ENCODE measurements at regions not wholly inside any gene's neighbourhood (a gene's known extent, or its start where the extent isn't known, plus 50 kb on each side); places are given as distances from the start of the nearest gene placed in this dataset.

GRCh38 chr11:71065841-71066240 lies 186.5 kb downstream of the SHANK2 start:
- Histone ChIP-seq H3K27me3 (ENCODE audit: control insufficient read depth, low read length) (no peaks in the 10 kb centered on the region), H3K79me2 (ENCODE audit: control insufficient read depth, low read length) (no peaks in the 10 kb centered on the region), H3K9me2 (replicated peaks; ENCODE audit: control insufficient read depth, low read length) (no peaks in the 10 kb centered on the region), H3K4me3 (ENCODE audit: low read length) (no peak overlapping the region), H3K9me3 (ENCODE audit: control insufficient read depth, insufficient read depth, low read length) (peaks cover 4% of the 10 kb centered on the region; the same call in 1 of the 2 replicates), H4K20me1 (ENCODE audit: control insufficient read depth, insufficient read depth, low read depth, low read length) (no peaks in the 10 kb centered on the region), H3K4me1 (ENCODE audit: control insufficient read depth, low read length) (no peaks in the 10 kb centered on the region), H3F3A (ENCODE audit: control insufficient read depth, insufficient read depth) (no peaks in the 10 kb centered on the region), H3K4me2 (ENCODE audit: low read length) (no peak overlapping the region), H3K27ac (ENCODE audit: low read depth, low read length) (no peak overlapping the region), H3K36me3 (ENCODE audit: control insufficient read depth, low read length) (no peaks in the 10 kb centered on the region)
- no peak for TF ChIP-seq CTCF (IDR thresholded peaks at IDR 0.05; ENCODE audit: low read depth, low read length, poor library complexity, severe bottlenecking)
- TF ChIP-seq EZH2phosphoT487 (IDR thresholded peaks at IDR 0.05; ENCODE audit: borderline replicate concordance, low read length) = no peak

- Histone ChIP-seq H3K36me3 (ENCODE audit: control insufficient read depth, low read length) (no peaks in the 10 kb centered on the region), H4K20me1 (ENCODE audit: control insufficient read depth, insufficient read depth, low read depth, low read length) (no peaks in the 10 kb centered on the region), H3F3A (ENCODE audit: control insufficient read depth, insufficient read depth) (no peaks in the 10 kb centered on the region), H3K9me2 (replicated peaks; ENCODE audit: control insufficient read depth, low read length) (no peaks in the 10 kb centered on the region), H3K9me3 (ENCODE audit: control insufficient read depth, insufficient read depth, low read length) (peaks cover 4% of the 10 kb centered on the region; the same call in 1 of the 2 replicates), H3K4me3 (ENCODE audit: low read length) (no peak overlapping the region), H3K27ac (ENCODE audit: low read depth, low read length) (no peak overlapping the region), H3K4me1 (ENCODE audit: control insufficient read depth, low read length) (no peaks in the 10 kb centered on the region), H3K4me2 (ENCODE audit: low read length) (no peak overlapping the region), H3K27me3 (ENCODE audit: control insufficient read depth, low read length) (no peaks in the 10 kb centered on the region), H3K79me2 (ENCODE audit: control insufficient read depth, low read length) (no peaks in the 10 kb centered on the region)
- no peak for TF ChIP-seq EZH2phosphoT487 (IDR thresholded peaks at IDR 0.05; ENCODE audit: borderline replicate concordance, low read length)
- TF ChIP-seq CTCF (IDR thresholded peaks at IDR 0.05; ENCODE audit: low read depth, low read length, poor library complexity, severe bottlenecking) = no peak
Observed at GRCh38 chr11:71064702-71065515, 187.5 kb downstream of the SHANK2 start.

GRCh38 chr11:71064183-71064582 lies 188.2 kb downstream of the SHANK2 start:
- Histone ChIP-seq H3K36me3 (ENCODE audit: control insufficient read depth, low read length) (no peaks in the 10 kb centered on the region), H3K27ac (ENCODE audit: low read depth, low read length) (no peak overlapping the region), H3K9me2 (replicated peaks; ENCODE audit: control insufficient read depth, low read length) (no peaks in the 10 kb centered on the region), H3K9me3 (ENCODE audit: control insufficient read depth, insufficient read depth, low read length) (peaks cover 4% of the 10 kb centered on the region; the same call in 1 of the 2 replicates), H3K27me3 (ENCODE audit: control insufficient read depth, low read length) (no peaks in the 10 kb centered on the region), H3K79me2 (ENCODE audit: control insufficient read depth, low read length) (no peaks in the 10 kb centered on the region), H3K4me1 (ENCODE audit: control insufficient read depth, low read length) (no peaks in the 10 kb centered on the region), H3F3A (ENCODE audit: control insufficient read depth, insufficient read depth) (no peaks in the 10 kb centered on the region), H4K20me1 (ENCODE audit: control insufficient read depth, insufficient read depth, low read depth, low read length) (no peaks in the 10 kb centered on the region), H3K4me2 (ENCODE audit: low read length) (no peak overlapping the region), H3K4me3 (ENCODE audit: low read length) (no peak overlapping the region)
- TF ChIP-seq CTCF (IDR thresholded peaks at IDR 0.05; ENCODE audit: low read depth, low read length, poor library complexity, severe bottlenecking) (no peak), EZH2phosphoT487 (IDR thresholded peaks at IDR 0.05; ENCODE audit: borderline replicate concordance, low read length) (no peak)

Data from DOHH2 (cell line).